Brain microvascular endothelial cell (primary cell): ENCODE measurements at regions not wholly inside any gene's neighbourhood (a gene's known extent, or its start where the extent isn't known, plus 50 kb on each side); places are given as distances from the start of the nearest gene placed in this dataset.
"Not testable (repeated sequence)": the region's sequence is repeated elsewhere in the genome, so short reads cannot be mapped to it uniquely, and the experiment has no call there.

Source experiments
- DNase-seq: peaks from one replicate; pipeline ENCODE4 v3.0.0-alpha.2; 2020
- H3K27ac ChIP-seq: fragments of 250-450 bp; sonication (Bioruptor Pico); 2 replicates; pipeline ENCODE4 v1.5.1; 2020; ENCODE audit warnings: mild to moderate bottlenecking, moderate library complexity
- H3K27me3 ChIP-seq: fragments of 250-450 bp; sonication (Bioruptor Pico); replicated peaks from 2 replicates; pipeline ENCODE4 v1.5.1; 2020; ENCODE audit warnings: mild to moderate bottlenecking
- H3K36me3 ChIP-seq: fragments of 250-450 bp; sonication (Bioruptor Pico); replicated peaks from 2 replicates; pipeline ENCODE4 v1.5.1; 2020; ENCODE audit warnings: mild to moderate bottlenecking
- H3K4me3 ChIP-seq: 2 replicates; pipeline ENCODE4 v1.5.1; 2011; ENCODE audit warnings: low read depth, mild to moderate bottlenecking, control low read depth, low read length, moderate library complexity
- in situ Hi-C: cut with HindIII; loops from 2 replicates; pipeline ENCODE4 v1.10.0; 2017; ENCODE audit warnings: low sequenced_read_pairs, low pct_ligation_motif_present
- TF ChIP-seq, protein P1 (sequence below): IDR thresholded peaks from 2 replicates; pipeline ENCODE4 v1.5.1; 2011; ENCODE audit warnings: low read depth, mild to moderate bottlenecking, moderate library complexity, low read length, control low read depth, inconsistent platforms; ENCODE audit errors: missing control alignments

DNA sequence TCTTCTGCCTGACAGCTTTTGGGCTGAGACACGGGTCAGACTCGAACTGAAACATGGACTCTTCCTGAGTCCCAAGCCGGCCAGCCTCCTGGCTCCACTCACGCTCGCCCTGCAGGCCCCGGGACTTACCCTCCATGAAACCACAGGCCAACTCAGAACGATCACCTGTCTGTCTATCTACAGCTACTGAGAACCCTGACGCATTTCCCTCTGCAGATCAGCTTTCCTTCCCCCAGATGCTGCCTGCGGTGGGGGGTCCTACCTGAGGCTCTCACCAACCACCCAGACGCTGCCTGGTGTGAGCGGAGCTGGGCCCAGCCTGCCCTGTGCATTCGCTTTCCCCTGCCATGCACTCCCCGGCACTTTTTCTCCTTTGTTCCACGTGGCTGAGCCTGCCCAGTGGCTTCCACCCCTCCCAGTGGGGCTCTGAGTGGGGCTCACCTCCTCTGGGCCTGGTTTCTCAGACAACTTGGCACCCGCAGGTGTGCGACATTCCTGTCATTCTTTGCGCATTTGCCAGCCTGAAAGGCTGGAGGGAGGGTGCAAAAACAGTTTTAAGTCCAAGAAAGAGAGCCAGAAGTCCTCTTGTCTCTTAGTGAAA, 60.2 kb downstream of the PLXNA1 start:
- DNase-seq, result no peak
- Histone ChIP-seq H3K36me3 (no peaks in the 10 kb centered on the region), H3K27me3 (no peaks in the 10 kb centered on the region), H3K4me3 (no peak overlapping the region), H3K27ac (no peak overlapping the region)
- TF ChIP-seq, protein P1, sequence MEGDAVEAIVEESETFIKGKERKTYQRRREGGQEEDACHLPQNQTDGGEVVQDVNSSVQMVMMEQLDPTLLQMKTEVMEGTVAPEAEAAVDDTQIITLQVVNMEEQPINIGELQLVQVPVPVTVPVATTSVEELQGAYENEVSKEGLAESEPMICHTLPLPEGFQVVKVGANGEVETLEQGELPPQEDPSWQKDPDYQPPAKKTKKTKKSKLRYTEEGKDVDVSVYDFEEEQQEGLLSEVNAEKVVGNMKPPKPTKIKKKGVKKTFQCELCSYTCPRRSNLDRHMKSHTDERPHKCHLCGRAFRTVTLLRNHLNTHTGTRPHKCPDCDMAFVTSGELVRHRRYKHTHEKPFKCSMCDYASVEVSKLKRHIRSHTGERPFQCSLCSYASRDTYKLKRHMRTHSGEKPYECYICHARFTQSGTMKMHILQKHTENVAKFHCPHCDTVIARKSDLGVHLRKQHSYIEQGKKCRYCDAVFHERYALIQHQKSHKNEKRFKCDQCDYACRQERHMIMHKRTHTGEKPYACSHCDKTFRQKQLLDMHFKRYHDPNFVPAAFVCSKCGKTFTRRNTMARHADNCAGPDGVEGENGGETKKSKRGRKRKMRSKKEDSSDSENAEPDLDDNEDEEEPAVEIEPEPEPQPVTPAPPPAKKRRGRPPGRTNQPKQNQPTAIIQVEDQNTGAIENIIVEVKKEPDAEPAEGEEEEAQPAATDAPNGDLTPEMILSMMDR, result no peak
- in situ Hi-C loops, result no loop called here

DNA sequence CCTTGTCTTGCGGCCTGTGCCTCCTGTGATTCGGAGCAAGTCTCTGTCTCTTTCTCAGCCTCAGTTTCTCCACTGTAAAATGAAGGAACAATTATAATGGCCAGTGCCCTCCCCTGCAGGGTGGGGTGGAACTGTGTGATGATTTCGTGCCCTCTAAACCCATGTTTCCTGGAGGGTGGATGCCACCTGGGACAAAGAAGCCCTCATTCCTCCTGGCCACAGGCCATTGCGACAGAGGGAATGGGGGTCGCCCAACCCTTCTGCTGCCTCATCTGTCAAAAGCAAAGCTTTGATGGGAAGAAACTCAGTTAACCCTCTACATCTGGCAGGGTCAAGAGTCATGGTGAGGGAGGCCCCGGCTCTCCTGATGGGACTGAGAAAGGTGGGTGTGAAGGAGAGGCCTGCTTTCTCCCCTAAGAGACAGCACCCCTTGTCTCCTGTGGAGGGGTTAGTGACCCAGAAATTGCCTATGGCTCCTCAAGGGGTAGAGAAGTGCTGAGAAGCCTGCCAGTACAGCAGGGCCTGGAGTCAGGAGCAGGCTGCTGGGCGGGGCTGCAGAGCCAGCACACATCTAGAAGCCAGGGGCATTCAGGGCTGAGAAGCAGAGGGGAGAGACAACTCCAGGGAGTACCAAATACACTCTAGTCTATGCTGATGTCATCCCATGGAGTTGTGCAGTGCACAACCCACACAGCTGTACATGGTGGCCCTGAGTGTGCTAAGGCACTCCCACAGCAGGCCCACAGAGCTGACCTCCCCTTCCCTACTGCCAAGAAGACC, 61.0 kb downstream of the PLXNA1 start:
- no peaks in the 10 kb centered on the region for H3K27me3 ChIP-seq
- no peak overlapping the region for H3K4me3 ChIP-seq
- H3K36me3 ChIP-seq, result no peaks in the 10 kb centered on the region
- TF ChIP-seq, protein P1, result no peak
- H3K27ac ChIP-seq, result no peak overlapping the region
- DNase-seq, result no peak
- in situ Hi-C loops, result no loop called here

DNA sequence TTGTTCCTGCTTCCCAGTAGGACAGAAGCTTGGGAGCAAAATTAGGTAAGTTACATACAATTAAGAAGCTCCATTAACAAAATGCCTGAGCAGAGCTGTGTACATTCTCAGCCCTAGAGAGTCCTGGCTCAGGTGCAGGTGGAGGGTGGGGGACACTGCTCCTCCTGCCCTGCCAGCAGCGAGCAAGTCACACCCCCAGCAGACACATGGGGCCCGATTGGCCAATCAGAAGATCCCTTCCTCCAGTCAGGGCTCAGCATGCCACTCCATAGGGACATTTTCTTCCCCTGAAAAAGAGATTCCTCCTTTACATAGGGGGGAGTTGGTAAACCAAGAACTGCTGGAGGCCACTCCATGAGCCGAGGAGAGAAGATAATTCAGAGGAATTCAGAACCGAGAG, 62.1 kb downstream of the PLXNA1 start:
- Histone ChIP-seq H3K36me3 (no peaks in the 10 kb centered on the region), H3K27me3 (no peaks in the 10 kb centered on the region), H3K4me3 (no peak overlapping the region), H3K27ac (no peak overlapping the region)
- TF ChIP-seq, protein P1, result no peak
- in situ Hi-C loops, result no loop called here
- DNase-seq, result no peak

DNA sequence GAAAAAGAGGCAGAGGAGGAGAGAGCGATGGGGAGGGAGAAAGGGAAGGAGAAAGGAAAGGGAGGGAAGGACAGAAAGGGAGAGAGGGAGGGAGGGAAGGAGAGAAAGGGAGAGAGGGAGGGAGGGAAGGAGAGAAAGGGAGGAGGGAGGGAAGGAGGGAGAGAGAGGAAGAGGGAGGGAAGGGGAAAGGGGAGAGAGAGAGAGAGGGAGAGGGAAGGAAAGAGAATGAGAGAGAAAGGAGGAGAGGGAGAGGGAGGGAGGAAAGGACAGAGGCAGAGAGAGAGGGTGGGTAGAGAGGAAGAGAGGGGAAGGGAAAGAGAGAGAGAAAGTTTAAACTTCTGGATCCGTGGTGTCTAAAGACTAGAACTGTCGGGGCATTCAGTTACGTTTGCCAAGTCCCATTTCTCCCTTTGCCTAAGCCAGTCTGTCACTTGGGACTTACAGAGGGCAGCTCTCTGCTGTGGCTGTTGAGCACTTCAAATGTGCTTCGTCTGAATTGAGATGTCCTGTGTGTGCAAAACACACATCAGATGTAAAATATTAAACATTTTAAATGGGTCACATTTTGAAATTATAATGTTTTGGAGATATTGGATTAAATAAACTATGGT, 62.6 kb downstream of the PLXNA1 start:
- Histone ChIP-seq H3K27ac (no peak overlapping the region), H3K27me3 (no peaks in the 10 kb centered on the region), H3K4me3 (no peak overlapping the region), H3K36me3 (no peaks in the 10 kb centered on the region)
- in situ Hi-C loops, result no loop called here
- no peak for DNase-seq
- TF ChIP-seq, protein P1, result no peak

DNA sequence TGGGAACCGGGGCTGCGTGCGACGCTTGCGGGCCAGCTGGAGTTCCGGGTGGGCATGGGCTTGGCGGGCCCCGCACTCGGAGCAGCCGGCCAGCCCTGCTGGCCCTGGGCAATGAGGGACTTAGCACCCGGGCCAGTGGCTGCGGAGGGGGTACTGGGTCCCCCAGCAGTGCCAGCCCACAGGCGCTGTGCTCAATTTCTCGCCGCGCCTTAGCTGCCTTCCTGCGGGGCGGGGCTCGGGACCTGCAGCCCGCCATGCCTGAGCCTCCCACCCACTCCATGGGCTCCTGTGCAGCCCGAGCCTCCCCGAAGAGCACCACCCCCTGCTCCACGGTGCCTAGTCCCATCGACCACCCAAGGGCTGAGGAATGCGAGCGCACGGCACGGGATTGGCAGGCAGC, 63.8 kb downstream of the PLXNA1 start:
- H3K36me3 ChIP-seq, in situ Hi-C loops, H3K4me3 ChIP-seq, DNase-seq, H3K27me3 ChIP-seq, H3K27ac ChIP-seq: not testable (repeated sequence)

DNA sequence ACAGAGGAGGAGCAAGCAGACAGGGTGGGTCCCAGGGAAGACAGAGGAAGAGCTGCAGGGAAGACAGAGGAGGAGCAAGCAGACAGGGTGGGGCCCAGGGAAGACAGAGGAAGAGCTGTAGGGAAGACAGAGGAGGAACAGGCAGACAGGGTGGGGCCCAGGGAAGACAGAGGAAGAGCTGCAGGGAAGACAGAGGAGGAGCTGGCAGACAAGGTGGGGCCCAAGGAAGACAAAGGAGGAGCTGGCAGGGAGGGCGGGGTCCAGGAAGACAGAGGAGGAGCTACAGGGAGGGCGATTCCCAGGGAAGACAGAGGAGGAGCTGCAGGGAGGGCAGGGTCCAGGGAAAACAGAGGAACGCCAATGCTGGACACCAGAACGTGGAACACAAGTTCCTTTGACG, 66.5 kb downstream of the PLXNA1 start:
- Histone ChIP-seq H3K27me3 (no peaks in the 10 kb centered on the region), H3K4me3 (no peak overlapping the region), H3K27ac (no peak overlapping the region), H3K36me3 (no peaks in the 10 kb centered on the region)
- in situ Hi-C loops, result no loop called here
- DNase-seq, result no peak
- TF ChIP-seq, protein P1, result no peak
